ENCODE measurements at regions not wholly inside any gene's neighbourhood (a gene's known extent, or its start where the extent isn't known, plus 50 kb on each side); places are given as distances from the start of the nearest gene placed in this dataset.
"Not testable (repeated sequence)": the region's sequence is repeated elsewhere in the genome, so short reads cannot be mapped to it uniquely, and the experiment has no call there.

DNA sequence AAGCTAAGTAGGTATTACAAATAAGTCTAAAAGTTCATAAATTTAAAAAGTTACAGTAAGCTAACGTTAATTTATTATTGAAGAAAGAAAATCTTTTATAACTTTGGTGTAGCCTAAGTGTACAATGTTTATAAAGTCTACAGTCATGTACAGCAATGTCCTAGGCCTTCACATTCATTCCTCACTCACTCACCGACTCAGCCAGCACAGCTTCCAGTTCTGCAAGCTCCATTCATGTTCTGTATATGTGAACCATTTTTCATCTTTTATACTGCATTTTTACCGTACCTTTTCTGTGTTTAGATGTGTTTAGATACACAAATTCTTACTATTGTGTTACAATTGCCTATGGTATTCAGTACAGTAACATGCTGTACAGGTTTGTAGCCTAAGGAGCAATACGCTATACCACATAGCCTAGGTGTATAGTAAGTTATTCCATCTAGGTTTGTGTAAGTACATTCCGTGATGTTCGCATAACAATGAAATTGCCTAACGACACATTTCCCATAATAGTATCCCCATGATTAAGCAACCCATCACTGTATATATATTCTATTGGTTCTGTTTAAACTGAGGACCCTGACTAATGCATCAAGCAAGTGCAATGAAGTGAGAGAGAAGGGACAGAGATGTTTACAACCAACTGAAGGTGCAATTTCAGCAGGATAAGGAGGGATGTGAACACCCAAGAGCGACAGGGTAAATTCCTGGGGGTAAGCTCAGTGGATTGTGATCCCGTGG is 88.9 kb upstream of the TRIO start:
- DNase-seq: no peak

- no peak for DNase-seq
Measured at GRCh38 chr5:14050821-14051220, 92.3 kb upstream of the TRIO start.

DNA sequence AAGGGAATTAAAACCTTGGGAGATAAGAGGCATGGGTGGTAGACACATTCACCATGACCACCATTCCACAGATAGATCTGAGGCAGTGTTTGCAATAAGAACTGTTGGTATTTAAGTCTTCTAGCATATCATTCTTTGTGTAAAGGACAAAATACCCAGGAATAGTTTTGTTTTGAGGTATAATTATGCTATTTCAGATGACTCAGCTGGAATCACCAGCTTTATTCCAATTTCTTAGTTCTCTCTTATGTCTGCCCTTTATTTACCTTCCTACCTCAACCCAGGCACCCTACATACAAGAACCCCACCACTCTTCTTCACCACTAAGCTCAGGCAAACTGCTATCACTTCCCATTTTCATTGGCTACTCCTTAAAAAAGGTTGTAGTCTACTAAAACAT is 94.7 kb upstream of the TRIO start:
- DNase-seq: no peak

DNA sequence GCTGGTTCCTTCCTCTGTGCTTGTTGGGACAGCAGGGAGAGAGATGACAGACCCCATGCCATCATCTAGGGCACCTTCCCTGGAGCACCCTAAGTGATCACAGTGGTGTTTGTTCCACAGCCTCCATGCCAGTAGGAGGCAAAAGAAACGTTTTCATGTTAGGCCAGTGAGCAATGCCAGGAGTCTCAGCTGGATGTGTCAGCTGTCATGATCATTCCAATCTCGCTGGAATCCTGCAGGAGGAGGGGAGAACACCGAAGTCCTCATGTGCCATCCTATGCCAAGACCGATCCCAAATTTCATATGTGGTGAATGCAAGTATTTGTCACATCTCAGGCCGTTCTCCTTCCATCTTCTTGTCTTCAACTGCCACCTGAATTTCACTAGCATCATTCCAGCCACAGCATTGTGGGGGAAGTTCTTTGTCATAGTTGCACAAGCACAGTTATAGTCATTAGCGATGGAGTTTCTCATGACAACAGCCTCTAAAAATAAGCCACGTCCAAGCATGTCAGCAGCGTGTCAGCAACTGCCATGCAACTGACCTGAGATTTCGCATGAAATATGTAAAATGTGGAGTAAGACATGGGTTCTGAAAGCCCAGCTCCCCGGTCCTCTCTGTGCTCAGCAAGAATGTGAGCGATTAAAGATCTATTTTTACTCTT is 97.2 kb upstream of the DNAH5 start:
- no peak for DNase-seq

- no peak for DNase-seq
Measured at GRCh38 chr5:14040542-14040941, 96.1 kb upstream of the DNAH5 start.

DNA sequence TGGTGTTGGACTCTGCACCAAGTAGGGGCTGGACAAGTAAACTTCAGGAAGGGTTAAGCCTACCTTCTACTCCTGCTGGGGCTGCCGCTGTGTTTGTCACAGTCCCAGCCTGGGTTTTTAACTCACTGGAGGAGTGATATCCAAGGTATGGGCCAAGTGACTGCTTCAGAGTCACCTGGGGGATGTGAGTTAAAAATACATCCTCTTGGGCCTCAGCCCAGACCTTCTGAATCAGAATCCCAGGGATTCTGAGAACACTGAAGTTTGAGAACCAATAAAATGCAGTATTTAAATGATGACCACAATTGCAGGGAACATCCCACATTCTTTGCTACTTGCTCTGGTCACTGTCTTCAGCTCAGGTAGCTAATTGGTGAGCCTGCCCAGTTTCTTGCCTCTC is 95.1 kb upstream of the DNAH5 start:
- no peak for DNase-seq

DNA sequence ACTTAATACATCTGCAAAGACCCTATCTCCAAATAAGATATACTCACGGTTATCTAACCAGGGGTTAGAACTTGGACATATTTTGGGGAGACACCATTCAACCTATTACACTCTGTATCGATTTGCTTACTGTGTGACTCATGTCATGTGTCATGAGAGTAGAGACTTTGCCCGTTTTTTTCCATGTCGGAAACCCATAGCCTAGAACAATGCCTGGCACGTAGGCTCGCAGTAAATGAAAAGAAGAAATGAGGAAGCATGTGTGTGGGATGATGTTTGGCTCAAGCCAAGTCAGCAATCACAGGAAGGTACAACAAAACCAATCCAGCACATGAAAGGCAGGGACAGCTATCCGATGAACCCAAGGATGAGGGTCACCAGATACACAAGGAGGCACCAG is 94.6 kb upstream of the DNAH5 start:
- no peak for DNase-seq

DNA sequence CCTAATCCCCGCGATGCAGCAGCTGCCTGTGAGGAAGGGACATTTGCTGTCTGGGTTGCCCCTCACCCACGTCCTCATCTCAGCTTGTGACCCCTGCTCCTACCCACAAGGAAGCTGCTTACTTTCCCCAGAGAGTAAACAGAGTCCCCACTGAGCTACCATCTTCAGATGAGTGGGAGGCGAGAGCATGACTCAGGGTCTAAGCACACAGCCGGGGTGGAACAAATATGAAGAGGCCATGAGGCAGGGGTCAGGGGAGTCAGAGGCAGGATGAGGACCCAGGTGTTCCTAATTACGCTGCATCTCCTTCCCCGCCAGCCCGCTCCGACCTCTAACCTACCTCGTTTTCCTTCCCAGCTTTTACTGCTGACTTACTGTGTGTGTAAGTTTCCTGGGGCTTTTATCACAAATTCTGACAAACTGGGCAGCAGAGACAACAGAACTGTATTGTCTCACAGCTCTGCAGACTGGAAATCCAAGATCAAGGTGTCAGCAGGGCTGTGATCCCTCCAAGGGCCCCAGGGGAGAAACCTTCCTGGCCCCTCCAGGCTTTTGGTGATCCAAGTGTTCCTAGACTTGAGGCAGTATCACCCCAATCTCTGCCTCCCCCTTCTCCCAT is 94.0 kb upstream of the DNAH5 start:
- DNase-seq: no peak

- no peak for DNase-seq
Measured at GRCh38 chr5:14036947-14037346, 92.5 kb upstream of the DNAH5 start.

GRCh38 chr5:14036514-14036913 is 92.0 kb upstream of the DNAH5 start:
- no peak for DNase-seq

GRCh38 chr5:14035859-14036503 is 91.5 kb upstream of the DNAH5 start:
- peak; percentile 59 for DNase-seq

DNA sequence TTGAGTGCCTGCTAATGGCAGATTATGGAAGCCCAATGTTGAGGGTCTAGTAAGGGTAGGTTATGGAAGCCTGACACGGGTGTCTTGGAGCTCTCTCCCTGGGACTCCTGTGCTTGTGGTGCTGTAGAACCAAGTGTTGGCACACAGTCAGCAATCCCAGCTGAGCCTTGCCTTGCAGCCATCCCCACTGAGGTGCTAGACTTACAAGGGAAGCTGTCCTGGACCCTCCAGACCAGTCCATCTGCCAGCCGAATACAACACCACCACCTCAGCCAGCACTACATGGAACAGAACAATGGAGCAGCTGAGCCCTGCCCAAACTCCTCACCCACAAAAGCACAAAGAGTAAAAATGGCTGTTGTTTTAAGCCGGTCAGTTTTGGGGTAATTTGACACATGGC is 90.5 kb upstream of the DNAH5 start:
- no peak for DNase-seq

- DNase-seq: no peak
Measured at GRCh38 chr5:14032918-14033317, 88.4 kb upstream of the DNAH5 start.

DNA sequence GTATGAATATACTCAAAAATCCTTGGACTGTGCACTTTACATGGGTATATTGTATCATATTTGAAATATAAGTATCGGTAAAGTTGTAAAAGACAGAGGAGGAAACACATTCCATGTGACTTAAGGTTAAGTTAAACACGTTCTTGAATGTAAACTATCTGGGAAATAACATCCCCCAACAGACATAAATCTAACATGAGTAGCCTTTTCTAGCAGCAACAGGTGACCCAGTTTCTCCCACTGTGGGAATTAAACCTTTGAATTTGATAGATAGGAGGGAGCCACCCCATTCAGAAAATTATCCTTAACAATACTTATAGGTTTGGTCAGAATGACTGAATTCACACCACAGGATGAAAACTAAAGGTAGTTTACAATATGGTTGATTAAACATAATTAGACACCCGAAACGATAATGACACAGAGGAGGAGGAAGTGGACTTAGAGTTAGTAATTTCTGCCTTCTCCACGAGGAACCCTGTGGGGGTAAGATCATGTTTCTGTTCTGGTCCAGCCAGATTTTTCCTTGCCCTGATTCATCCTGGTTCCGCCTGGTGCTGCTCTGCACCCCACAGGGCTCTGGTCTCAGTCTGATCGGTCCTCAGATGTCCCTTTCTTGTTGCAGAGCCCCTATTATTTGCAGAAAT is 84.6 kb upstream of the DNAH5 start:
- DNase-seq: no peak

DNA sequence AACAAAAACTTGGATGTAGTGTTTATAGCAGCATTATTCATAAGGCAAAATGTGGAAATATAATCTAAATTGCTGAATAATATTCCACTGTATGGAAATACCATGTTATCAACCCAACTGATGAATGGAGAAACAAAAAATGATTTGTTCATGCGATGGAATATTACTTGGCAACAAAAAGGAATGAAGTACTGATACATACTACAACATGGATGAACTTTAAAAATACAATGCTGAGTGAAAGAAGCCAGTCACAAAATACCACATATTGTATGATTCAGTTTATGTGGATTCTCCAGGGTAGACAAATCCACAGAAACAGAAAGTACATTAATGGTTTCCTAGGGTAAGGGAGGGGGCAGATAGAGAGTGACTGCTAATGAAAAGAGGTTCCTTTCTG is 83.7 kb upstream of the DNAH5 start:
- DNase-seq: no peak

GRCh38 chr5:14025569-14026286 is 81.2 kb upstream of the DNAH5 start:
- DNase-seq: no peak

DNA sequence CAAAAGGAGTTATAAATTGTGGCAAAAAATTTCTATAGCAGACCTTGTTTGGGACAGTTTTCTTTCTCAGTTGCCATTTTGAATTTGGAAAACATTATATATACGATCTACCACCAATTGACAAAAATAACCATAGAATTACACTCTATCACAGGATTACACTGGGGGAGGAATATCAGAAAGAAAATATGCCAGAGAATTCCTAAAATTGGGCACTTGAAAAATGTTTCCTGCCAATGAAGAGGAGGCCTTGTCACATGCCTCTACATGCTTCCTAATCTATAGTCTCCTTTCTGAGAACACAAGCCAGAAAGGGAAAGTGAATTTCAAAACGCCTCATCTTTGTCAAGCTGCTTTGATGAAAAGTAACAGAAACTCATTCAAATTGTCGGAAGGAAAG is 78.5 kb upstream of the DNAH5 start:
- DNase-seq: no peak

- not testable (repeated sequence) for DNase-seq
Measured at GRCh38 chr5:14020944-14021343, 76.5 kb upstream of the DNAH5 start.

- DNase-seq: no peak
Measured at GRCh38 chr5:14019768-14020290, 75.3 kb upstream of the DNAH5 start.

GRCh38 chr5:14017904-14018303 is 73.4 kb upstream of the DNAH5 start:
- no peak for DNase-seq

GRCh38 chr5:14016549-14016948 is 72.1 kb upstream of the DNAH5 start:
- no peak for DNase-seq

Data from RPMI8226 (cell line).